HUES64 (cell line): ENCODE measurements at regions not wholly inside any gene's neighbourhood (a gene's known extent, or its start where the extent isn't known, plus 50 kb on each side); places are given as distances from the start of the nearest gene placed in this dataset.
"Not testable (repeated sequence)": the region's sequence is repeated elsewhere in the genome, so short reads cannot be mapped to it uniquely, and the experiment has no call there.

ENCODE experiments used
- H3K27ac ChIP-seq: 2 replicates; pipeline ENCODE4 v1.7.0; 2013; ENCODE audit warnings: low read depth, low read length, inconsistent platforms
- H3K27me3 ChIP-seq: 2 replicates; pipeline ENCODE4 v1.6.1; 2013; ENCODE audit warnings: mild to moderate bottlenecking, low read length; ENCODE audit not compliant: insufficient read depth
- H3K36me3 ChIP-seq: 2 replicates; pipeline ENCODE4 v1.6.1; 2013; ENCODE audit warnings: mild to moderate bottlenecking, low read length; ENCODE audit not compliant: insufficient read depth
- H3K4me1 ChIP-seq: 2 replicates; pipeline ENCODE4 v1.6.1; 2013; ENCODE audit warnings: mild to moderate bottlenecking, low read length, moderate library complexity; ENCODE audit not compliant: insufficient read depth
- H3K4me3 ChIP-seq: 2 replicates; pipeline ENCODE4 v1.5.1; 2013; ENCODE audit warnings: mild to moderate bottlenecking, low read length, moderate library complexity
- H3K9ac ChIP-seq: 2 replicates; pipeline ENCODE4 v1.6.1; 2013; ENCODE audit warnings: mild to moderate bottlenecking, low read depth, low read length
- H3K9me3 ChIP-seq: 2 replicates; pipeline ENCODE4 v1.6.1; 2013; ENCODE audit warnings: low read depth, low read length; ENCODE audit not compliant: insufficient read depth
- WGBS: fragments of 150-250, 120-280 bp; methylation state at CpG from one replicate; pipeline ENCODE4 v1.1.7; 2013; ENCODE audit warnings: missing lambda C conversion rate; 5-methylcytosine and 5-hydroxymethylcytosine counted together

- 96% methylated on average over 5 of the region's 6 CpGs for WGBS
- not testable (repeated sequence) for H3K27me3 ChIP-seq, H3K27ac ChIP-seq, H3K9me3 ChIP-seq, H3K9ac ChIP-seq, H3K4me3 ChIP-seq, H3K36me3 ChIP-seq, H3K4me1 ChIP-seq
Measured at GRCh38 chr1:70751676-70752287, 295.8 kb downstream of the PTGER3 start.

- Histone ChIP-seq H3K36me3 (no peaks in the 10 kb centered on the region), H3K4me3 (no peak overlapping the region)
- 97% methylated on average over 2 of the region's 4 CpGs for WGBS
Measured at GRCh38 chr1:70754701-70755100, 292.9 kb downstream of the PTGER3 start.

GRCh38 chr1:70760154-70760553, 287.5 kb downstream of the PTGER3 start:
- no peaks in the 10 kb centered on the region for H3K9me3 ChIP-seq
- H3K27me3 ChIP-seq: no peaks in the 10 kb centered on the region
- no peaks in the 10 kb centered on the region for H3K4me1 ChIP-seq
- H3K27ac ChIP-seq: no peak overlapping the region
- H3K36me3 ChIP-seq: no peaks in the 10 kb centered on the region
- H3K4me3 ChIP-seq: no peak overlapping the region
- no peak overlapping the region for H3K9ac ChIP-seq
- 100% methylated on average over 1 of the region's 2 CpGs for WGBS

More at GRCh38 chr1:70754701-70755100, 292.9 kb downstream of the PTGER3 start:
- no peaks in the 10 kb centered on the region for H3K27me3 ChIP-seq
- H3K9me3 ChIP-seq: no peaks in the 10 kb centered on the region
- no peak overlapping the region for H3K27ac ChIP-seq
- H3K4me1 ChIP-seq: no peaks in the 10 kb centered on the region
- H3K9ac ChIP-seq: no peak overlapping the region

- Histone ChIP-seq H3K36me3 (no peaks in the 10 kb centered on the region), H3K9me3 (no peaks in the 10 kb centered on the region), H3K27ac (no peak overlapping the region), H3K9ac (no peak overlapping the region), H3K4me1 (no peaks in the 10 kb centered on the region), H3K27me3 (no peaks in the 10 kb centered on the region), H3K4me3 (no peak overlapping the region)
- 100% methylated on average over 1 of the region's 2 CpGs for WGBS
Measured at GRCh38 chr1:70762386-70762785, 285.2 kb downstream of the PTGER3 start.

GRCh38 chr1:70764747-70765146, 282.9 kb downstream of the PTGER3 start:
- H3K27me3 ChIP-seq: no peaks in the 10 kb centered on the region
- H3K9me3 ChIP-seq: no peaks in the 10 kb centered on the region
- H3K4me1 ChIP-seq: no peaks in the 10 kb centered on the region
- no peak overlapping the region for H3K27ac ChIP-seq
- no peaks in the 10 kb centered on the region for H3K36me3 ChIP-seq
- WGBS: 61% methylated on average over 1 of the region's 2 CpGs
- H3K9ac ChIP-seq: no peak overlapping the region
- H3K4me3 ChIP-seq: no peak overlapping the region

- Histone ChIP-seq H3K27me3 (no peaks in the 10 kb centered on the region), H3K4me1 (no peaks in the 10 kb centered on the region), H3K36me3 (no peaks in the 10 kb centered on the region), H3K9me3 (no peaks in the 10 kb centered on the region), H3K27ac (no peak overlapping the region), H3K4me3 (no peak overlapping the region), H3K9ac (no peak overlapping the region)
Measured at GRCh38 chr1:70767377-70767776, 280.2 kb downstream of the PTGER3 start.

- Histone ChIP-seq H3K9ac (no peak overlapping the region), H3K27me3 (no peaks in the 10 kb centered on the region), H3K9me3 (no peaks in the 10 kb centered on the region), H3K4me1 (no peaks in the 10 kb centered on the region), H3K36me3 (no peaks in the 10 kb centered on the region), H3K4me3 (no peak overlapping the region), H3K27ac (no peak overlapping the region)
- WGBS: 71% methylated on average over 1 of the region's 1 CpG
Measured at GRCh38 chr1:70768216-70768615, 279.4 kb downstream of the PTGER3 start.

GRCh38 chr1:70778056-70778762, 269.4 kb downstream of the PTGER3 start:
- H3K36me3 ChIP-seq: no peaks in the 10 kb centered on the region
- H3K4me1 ChIP-seq: no peaks in the 10 kb centered on the region
- H3K9me3 ChIP-seq: no peaks in the 10 kb centered on the region
- H3K27me3 ChIP-seq: no peaks in the 10 kb centered on the region
- no peak overlapping the region for H3K27ac ChIP-seq
- no peak overlapping the region for H3K4me3 ChIP-seq
- no peak overlapping the region for H3K9ac ChIP-seq
- 100% methylated on average over 2 of the region's 2 CpGs for WGBS

GRCh38 chr1:70778934-70779333, 268.7 kb downstream of the PTGER3 start:
- Histone ChIP-seq H3K36me3 (no peaks in the 10 kb centered on the region), H3K9me3 (no peaks in the 10 kb centered on the region), H3K4me1 (no peaks in the 10 kb centered on the region), H3K27ac (no peak overlapping the region), H3K4me3 (no peak overlapping the region), H3K9ac (no peak overlapping the region), H3K27me3 (no peaks in the 10 kb centered on the region)
- WGBS: 100% methylated on average over 1 of the region's 1 CpG

- WGBS: 94% methylated on average over 3 of the region's 3 CpGs
Measured at GRCh38 chr1:70779571-70779970, 268.0 kb downstream of the PTGER3 start.

GRCh38 chr1:70785287-70785686, 262.3 kb downstream of the PTGER3 start:
- Histone ChIP-seq H3K27ac (no peak overlapping the region), H3K36me3 (no peaks in the 10 kb centered on the region), H3K9me3 (no peaks in the 10 kb centered on the region), H3K4me3 (no peak overlapping the region), H3K9ac (no peak overlapping the region), H3K27me3 (no peaks in the 10 kb centered on the region), H3K4me1 (no peaks in the 10 kb centered on the region)
- 83% methylated on average over 1 of the region's 1 CpG for WGBS

More at GRCh38 chr1:70779571-70779970, 268.0 kb downstream of the PTGER3 start:
- Histone ChIP-seq H3K27me3 (no peaks in the 10 kb centered on the region), H3K9ac (no peak overlapping the region), H3K36me3 (no peaks in the 10 kb centered on the region), H3K4me1 (no peaks in the 10 kb centered on the region), H3K4me3 (no peak overlapping the region), H3K9me3 (no peaks in the 10 kb centered on the region), H3K27ac (no peak overlapping the region)
